A549 (cell line): ENCODE measurements at regions not wholly inside any gene's neighbourhood (a gene's known extent, or its start where the extent isn't known, plus 50 kb on each side); places are given as distances from the start of the nearest gene placed in this dataset.

Experiments used
- ATAC-seq, 2 experiments: fragments of 200-7000 bp in 1 of 2; fragments of >200 bp in 1 of 2; cut with Nextera tagmentation in 1 of 2; cut with Tn5 transposase in 1 of 2; 3 replicates each; pipeline versions ENCODE4 v1.8.0 to v1.9.1; 2018 to 2020; ENCODE audit warnings: mild to moderate bottlenecking in 1 of 2, moderate library complexity in 1 of 2
- CTCF ChIA-PET: fragments of 300-600 bp; sonication (Branson Sonifier 250); formaldehyde crosslinking; extraction: SDS; loops from one replicate; lab custom pipeline; 2021; ENCODE audit warnings: antibody characterized with exemption, inconsistent platforms; lab: Yijun Ruan, JAX
- POLR2A ChIA-PET: fragments of 350-600 bp; formaldehyde crosslinking; extraction: SDS; loops from one replicate; lab custom pipeline; 2021; ENCODE audit warnings: antibody characterized with exemption, inconsistent platforms; lab: Yijun Ruan, JAX
- DNase-seq, 2 experiments: peaks; one replicate each; pipeline versions ENCODE4 v3.0.0 to v3.0.0-alpha.2; 2011 to 2016; ENCODE audit warnings: low read depth in 1 of 2, low spot score in 1 of 2
- FAIRE-seq: peaks from 2 replicates; lab custom pipeline; 2011; peaks lifted over from hg19 to GRCh38; lab: Jason Lieb, UNC
- H3K27ac ChIP-seq, 2 experiments: fragments of >200 bp; sonication (Bioruptor Twin); formaldehyde crosslinking; 3 replicates each; pipeline ENCODE4 v1.5.1; 2016 to 2017
- H3K4me1 ChIP-seq: fragments of >200 bp; sonication (Bioruptor Twin); formaldehyde crosslinking; 3 replicates; pipeline ENCODE4 v1.6.1; 2016
- H3K4me2 ChIP-seq: fragments of >200 bp; sonication (Bioruptor Twin); formaldehyde crosslinking; 3 replicates; pipeline ENCODE4 v1.6.1; 2016
- H3K4me3 ChIP-seq: fragments of >200 bp; sonication (Bioruptor Twin); formaldehyde crosslinking; 3 replicates; pipeline ENCODE4 v1.5.1; 2016
- H3K9me3 ChIP-seq: fragments of >200 bp; sonication (Bioruptor Twin); formaldehyde crosslinking; 3 replicates; pipeline ENCODE4 v1.6.1; 2016
- CBX2 ChIP-seq: fragments of 200-600 bp; sonication (generic); IDR thresholded peaks from 2 replicates; pipeline ENCODE4 v1.6.1; 2016; ENCODE audit warnings: low read depth, mild to moderate bottlenecking, borderline replicate concordance
- CBX8 ChIP-seq: fragments of 200-600 bp; sonication (generic); IDR thresholded peaks from 2 replicates; pipeline ENCODE4 v1.6.1; 2016
- CHD4 ChIP-seq: fragments of 200-600 bp; sonication (generic); IDR thresholded peaks from 2 replicates; pipeline ENCODE4 v1.6.1; 2016; ENCODE audit warnings: antibody characterized with exemption, mild to moderate bottlenecking, borderline replicate concordance
- EHMT2 ChIP-seq: fragments of 200-600 bp; sonication (generic); IDR thresholded peaks from 2 replicates; pipeline ENCODE4 v1.6.1; 2016; ENCODE audit warnings: antibody characterized with exemption, low read depth, mild to moderate bottlenecking, moderate library complexity
- EP300 ChIP-seq, 2 experiments: fragments of >200 bp; sonication (Bioruptor Twin); formaldehyde crosslinking; IDR thresholded peaks; 2 replicates in 1 of 2; 3 replicates in 1 of 2; pipeline ENCODE4 v1.6.1; 2016 to 2017
- FOSL2 ChIP-seq, 2 experiments: fragments of 450-650 bp in 1 of 2; fragments of >200 bp in 1 of 2; sonication (Bioruptor Twin) in 1 of 2; formaldehyde crosslinking; IDR thresholded peaks; 2 replicates each; pipeline versions ENCODE4 v1.5.0 to v1.6.1; 2016 to 2020; ENCODE audit warnings: mild to moderate bottlenecking in 1 of 2, moderate library complexity in 1 of 2
- GATA3 ChIP-seq: IDR thresholded peaks from 2 replicates; pipeline ENCODE4 v1.6.1; 2012; ENCODE audit warnings: borderline replicate concordance
- HOXA7 ChIP-seq: fragments of 250-450 bp; sonication (Bioruptor Pico); IDR thresholded peaks from 2 replicates; pipeline ENCODE4 v1.5.0; 2020; ENCODE audit warnings: mild to moderate bottlenecking, moderate library complexity
- HOXB13 ChIP-seq: fragments of 250-450 bp; sonication (Bioruptor Pico); IDR thresholded peaks from 2 replicates; pipeline ENCODE4 v1.5.0; 2020; ENCODE audit warnings: low read depth, mild to moderate bottlenecking, moderate library complexity
- JUNB ChIP-seq: fragments of >200 bp; sonication (Bioruptor Twin); formaldehyde crosslinking; IDR thresholded peaks from 2 replicates; pipeline ENCODE4 v1.6.1; 2016
- KDM5A ChIP-seq: fragments of 200-600 bp; sonication (generic); IDR thresholded peaks from 2 replicates; pipeline ENCODE4 v1.6.1; 2016; ENCODE audit warnings: antibody characterized with exemption, mild to moderate bottlenecking
- MAZ ChIP-seq: fragments of 150-350 bp; IDR thresholded peaks from 2 replicates; pipeline ENCODE4 v1.6.1; 2014; ENCODE audit warnings: antibody characterized with exemption, low read depth, low read length, borderline replicate concordance
- NPAS2 ChIP-seq: fragments of 250-450 bp; sonication (Bioruptor Pico); IDR thresholded peaks from 2 replicates; pipeline ENCODE4 v1.8.0; 2022; ENCODE audit warnings: mild to moderate bottlenecking, moderate library complexity, borderline replicate concordance
- POLR2A ChIP-seq: IDR thresholded peaks from 2 replicates; pipeline ENCODE4 v1.6.1; 2012; ENCODE audit warnings: mild to moderate bottlenecking, low read length
- RARB ChIP-seq: fragments of 250-450 bp; sonication (Bioruptor Pico); IDR thresholded peaks from 2 replicates; pipeline ENCODE4 v1.8.0; 2021; ENCODE audit warnings: mild to moderate bottlenecking, moderate library complexity
- RCOR1 ChIP-seq: fragments of 150-350 bp; IDR thresholded peaks from 2 replicates; pipeline ENCODE4 v1.6.1; 2014; ENCODE audit warnings: antibody characterized with exemption, low read length, low read depth
- SMC3 ChIP-seq: fragments of >200 bp; sonication (Bioruptor Twin); formaldehyde crosslinking; IDR thresholded peaks from 3 replicates; pipeline ENCODE4 v1.6.1; 2018; ENCODE audit warnings: inconsistent platforms
- ZC3H11A ChIP-seq: fragments of 450-650 bp; IDR thresholded peaks from 2 replicates; pipeline ENCODE4 v1.6.1; 2014; ENCODE audit warnings: antibody characterized with exemption, mild to moderate bottlenecking
- ZFP36 ChIP-seq: fragments of 450-650 bp; IDR thresholded peaks from 2 replicates; pipeline ENCODE4 v1.6.1; 2014; ENCODE audit warnings: borderline replicate concordance; ENCODE audit not compliant: partially characterized antibody
- WGBS: methylation state at CpG from one replicate; pipeline ENCODE4 v1.1.6; 2017; ENCODE audit errors: missing lambda C conversion rate; 5-methylcytosine and 5-hydroxymethylcytosine counted together
- TF ChIP-seq, protein P1 (sequence below): IDR thresholded peaks from 2 replicates; pipeline ENCODE4 v1.6.1; 2012; ENCODE audit warnings: low read depth, borderline replicate concordance
- TF ChIP-seq, protein P2 (sequence below): fragments of 150-350 bp; IDR thresholded peaks from 2 replicates; pipeline ENCODE4 v1.6.1; 2014; ENCODE audit warnings: low read depth, mild to moderate bottlenecking, low read length
- TF ChIP-seq, protein P3 (sequence below): IDR thresholded peaks from 2 replicates; pipeline ENCODE4 v1.6.1; 2012
- TF ChIP-seq, protein P4 (sequence below): fragments of 200-600 bp; sonication (generic); IDR thresholded peaks from 2 replicates; pipeline ENCODE4 v1.6.1; 2016; ENCODE audit warnings: antibody characterized with exemption, mild to moderate bottlenecking, moderate library complexity

DNA sequence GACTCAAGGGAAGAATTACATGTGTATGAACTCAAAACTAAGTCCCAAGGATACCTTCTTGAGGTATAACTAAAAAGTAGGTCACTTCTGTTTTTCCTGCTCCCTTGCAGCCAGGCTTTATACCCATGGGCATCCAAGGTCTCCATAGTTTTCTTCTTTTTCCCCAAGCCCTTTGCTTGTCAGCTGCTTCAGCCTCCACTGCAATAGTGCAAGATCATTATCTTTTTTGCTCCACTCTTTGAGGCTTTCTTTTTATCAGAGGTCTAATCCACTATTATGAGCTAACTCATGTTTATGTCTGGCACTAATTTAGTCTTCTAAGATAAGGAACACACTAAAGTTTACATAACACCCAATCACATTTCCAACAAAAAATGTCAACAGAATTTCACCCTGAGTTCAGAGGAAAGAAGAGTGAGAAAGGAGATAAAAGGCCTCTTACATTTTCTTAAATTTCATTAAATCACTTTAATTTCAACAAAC, 121.2 kb upstream of the LSAMP start:
- ATAC-seq = no peak
- TF ChIP-seq ZFP36 = no peak
- TF ChIP-seq ZC3H11A = no peak
- no peak for TF ChIP-seq FOSL2 (IDR thresholded peaks at IDR 0.05)
- TF ChIP-seq FOSL2 (CRISPR knock-in tag; IDR thresholded peaks at IDR 0.05) = no peak
- no peak for TF ChIP-seq CBX8
- no peak for TF ChIP-seq CBX2
- TF ChIP-seq NPAS2 (CRISPR knock-in tag) = no peak
- no peak for TF ChIP-seq SMC3
- TF ChIP-seq, protein P1, sequence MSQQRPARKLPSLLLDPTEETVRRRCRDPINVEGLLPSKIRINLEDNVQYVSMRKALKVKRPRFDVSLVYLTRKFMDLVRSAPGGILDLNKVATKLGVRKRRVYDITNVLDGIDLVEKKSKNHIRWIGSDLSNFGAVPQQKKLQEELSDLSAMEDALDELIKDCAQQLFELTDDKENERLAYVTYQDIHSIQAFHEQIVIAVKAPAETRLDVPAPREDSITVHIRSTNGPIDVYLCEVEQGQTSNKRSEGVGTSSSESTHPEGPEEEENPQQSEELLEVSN = no peak
- TF ChIP-seq, protein P2, sequence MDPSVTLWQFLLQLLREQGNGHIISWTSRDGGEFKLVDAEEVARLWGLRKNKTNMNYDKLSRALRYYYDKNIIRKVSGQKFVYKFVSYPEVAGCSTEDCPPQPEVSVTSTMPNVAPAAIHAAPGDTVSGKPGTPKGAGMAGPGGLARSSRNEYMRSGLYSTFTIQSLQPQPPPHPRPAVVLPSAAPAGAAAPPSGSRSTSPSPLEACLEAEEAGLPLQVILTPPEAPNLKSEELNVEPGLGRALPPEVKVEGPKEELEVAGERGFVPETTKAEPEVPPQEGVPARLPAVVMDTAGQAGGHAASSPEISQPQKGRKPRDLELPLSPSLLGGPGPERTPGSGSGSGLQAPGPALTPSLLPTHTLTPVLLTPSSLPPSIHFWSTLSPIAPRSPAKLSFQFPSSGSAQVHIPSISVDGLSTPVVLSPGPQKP = no peak
- TF ChIP-seq, protein P3, sequence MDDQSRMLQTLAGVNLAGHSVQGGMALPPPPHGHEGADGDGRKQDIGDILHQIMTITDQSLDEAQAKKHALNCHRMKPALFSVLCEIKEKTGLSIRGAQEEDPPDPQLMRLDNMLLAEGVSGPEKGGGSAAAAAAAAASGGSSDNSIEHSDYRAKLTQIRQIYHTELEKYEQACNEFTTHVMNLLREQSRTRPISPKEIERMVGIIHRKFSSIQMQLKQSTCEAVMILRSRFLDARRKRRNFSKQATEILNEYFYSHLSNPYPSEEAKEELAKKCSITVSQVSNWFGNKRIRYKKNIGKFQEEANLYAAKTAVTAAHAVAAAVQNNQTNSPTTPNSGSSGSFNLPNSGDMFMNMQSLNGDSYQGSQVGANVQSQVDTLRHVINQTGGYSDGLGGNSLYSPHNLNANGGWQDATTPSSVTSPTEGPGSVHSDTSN = no peak
- no peak for TF ChIP-seq EHMT2
- no peak for TF ChIP-seq CHD4
- no peak for TF ChIP-seq EP300 (IDR thresholded peaks at IDR 0.05)
- no peak for FAIRE-seq
- ChIA-PET POLR2A (no interaction called here), CTCF (no interaction called here)
- no peak overlapping the region for H3K4me2 ChIP-seq
- no peak overlapping the region for H3K27ac ChIP-seq
- H3K4me1 ChIP-seq = no peaks in the 10 kb centered on the region
- DNase-seq = no peak
- no peaks in the 10 kb centered on the region for H3K9me3 ChIP-seq
- no peak overlapping the region for H3K4me3 ChIP-seq

DNA sequence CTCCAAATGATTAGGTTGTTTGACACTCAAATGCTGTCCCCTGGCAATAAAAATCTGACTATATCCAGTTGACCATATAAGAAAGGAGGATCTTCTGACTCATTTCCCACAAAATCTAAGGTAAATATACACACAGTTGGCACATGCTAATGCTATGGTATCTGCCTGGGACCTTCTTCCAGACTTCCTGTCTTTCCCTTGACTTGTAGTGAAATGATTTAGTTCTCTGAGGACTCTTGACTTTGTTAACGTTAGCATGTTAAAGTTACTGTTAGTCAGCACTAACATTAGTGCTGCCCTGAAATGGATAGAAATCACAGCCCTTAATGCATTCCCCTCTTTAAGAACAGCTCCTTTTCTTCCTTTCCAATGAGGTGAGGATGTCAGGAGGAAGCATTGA, 124.3 kb upstream of the LSAMP start:
- no peak overlapping the region for H3K4me2 ChIP-seq
- H3K9me3 ChIP-seq = no peaks in the 10 kb centered on the region
- no peak overlapping the region for H3K4me3 ChIP-seq
- H3K4me1 ChIP-seq = no peaks in the 10 kb centered on the region
- ATAC-seq = no peak
- ChIA-PET CTCF (no interaction called here), POLR2A (no interaction called here)
- FAIRE-seq = no peak
- WGBS = 6% methylated on average over 1 of the region's 1 CpG
- no peak overlapping the region for H3K27ac ChIP-seq
- no peak for DNase-seq
- no peak for TF ChIP-seq RCOR1
- TF ChIP-seq JUNB = no peak
- no peak for TF ChIP-seq MAZ
- no peak for TF ChIP-seq HOXA7
- TF ChIP-seq, protein P4, sequence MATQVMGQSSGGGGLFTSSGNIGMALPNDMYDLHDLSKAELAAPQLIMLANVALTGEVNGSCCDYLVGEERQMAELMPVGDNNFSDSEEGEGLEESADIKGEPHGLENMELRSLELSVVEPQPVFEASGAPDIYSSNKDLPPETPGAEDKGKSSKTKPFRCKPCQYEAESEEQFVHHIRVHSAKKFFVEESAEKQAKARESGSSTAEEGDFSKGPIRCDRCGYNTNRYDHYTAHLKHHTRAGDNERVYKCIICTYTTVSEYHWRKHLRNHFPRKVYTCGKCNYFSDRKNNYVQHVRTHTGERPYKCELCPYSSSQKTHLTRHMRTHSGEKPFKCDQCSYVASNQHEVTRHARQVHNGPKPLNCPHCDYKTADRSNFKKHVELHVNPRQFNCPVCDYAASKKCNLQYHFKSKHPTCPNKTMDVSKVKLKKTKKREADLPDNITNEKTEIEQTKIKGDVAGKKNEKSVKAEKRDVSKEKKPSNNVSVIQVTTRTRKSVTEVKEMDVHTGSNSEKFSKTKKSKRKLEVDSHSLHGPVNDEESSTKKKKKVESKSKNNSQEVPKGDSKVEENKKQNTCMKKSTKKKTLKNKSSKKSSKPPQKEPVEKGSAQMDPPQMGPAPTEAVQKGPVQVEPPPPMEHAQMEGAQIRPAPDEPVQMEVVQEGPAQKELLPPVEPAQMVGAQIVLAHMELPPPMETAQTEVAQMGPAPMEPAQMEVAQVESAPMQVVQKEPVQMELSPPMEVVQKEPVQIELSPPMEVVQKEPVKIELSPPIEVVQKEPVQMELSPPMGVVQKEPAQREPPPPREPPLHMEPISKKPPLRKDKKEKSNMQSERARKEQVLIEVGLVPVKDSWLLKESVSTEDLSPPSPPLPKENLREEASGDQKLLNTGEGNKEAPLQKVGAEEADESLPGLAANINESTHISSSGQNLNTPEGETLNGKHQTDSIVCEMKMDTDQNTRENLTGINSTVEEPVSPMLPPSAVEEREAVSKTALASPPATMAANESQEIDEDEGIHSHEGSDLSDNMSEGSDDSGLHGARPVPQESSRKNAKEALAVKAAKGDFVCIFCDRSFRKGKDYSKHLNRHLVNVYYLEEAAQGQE = no peak
- no peak for TF ChIP-seq GATA3
- no peak for TF ChIP-seq KDM5A
- TF ChIP-seq HOXB13 = no peak
- TF ChIP-seq RARB (CRISPR knock-in tag) = no peak
- TF ChIP-seq POLR2A = no peak
